GM18505 (cell line): ENCODE measurements at regions not wholly inside any gene's neighbourhood (a gene's known extent, or its start where the extent isn't known, plus 50 kb on each side); places are given as distances from the start of the nearest gene placed in this dataset.

Source experiments
- ATAC-seq: cut with Tn5 transposase; IDR thresholded peaks from one replicate; pipeline ENCODE4 v1.9.1; 2021; ENCODE audit not compliant: unreplicated experiment
- POLR2A ChIP-seq: IDR thresholded peaks from 4 replicates; pipeline ENCODE4 v1.6.1; 2011; ENCODE audit warnings: borderline replicate concordance; ENCODE audit not compliant: insufficient read depth, insufficient read length; ENCODE audit errors: extremely low read depth

- TF ChIP-seq POLR2A: no peak
- no peak for ATAC-seq
These were observed 305.3 kb downstream of the SATB1 start for GRCh38 chr3:18119866-18120265.

GRCh38 chr3:18114894-18115293 is 310.2 kb downstream of the SATB1 start:
- TF ChIP-seq POLR2A: no peak
- ATAC-seq: no peak

GRCh38 chr3:18113417-18113816 is 311.7 kb downstream of the SATB1 start:
- ATAC-seq: no peak
- no peak for TF ChIP-seq POLR2A

GRCh38 chr3:18112674-18113375 is 312.3 kb downstream of the SATB1 start:
- no peak for ATAC-seq

GRCh38 chr3:18111796-18112232 is 313.3 kb downstream of the SATB1 start:
- TF ChIP-seq POLR2A: no peak
- peak; percentile 92 for ATAC-seq

More at GRCh38 chr3:18112674-18113375, 312.3 kb downstream of the SATB1 start:
- TF ChIP-seq POLR2A: no peak

- no peak for ATAC-seq
- no peak for TF ChIP-seq POLR2A
These were observed 321.5 kb downstream of the SATB1 start for GRCh38 chr3:18103591-18103990.

- ATAC-seq: no peak
- no peak for TF ChIP-seq POLR2A
These were observed 325.0 kb downstream of the SATB1 start for GRCh38 chr3:18100121-18100520.

GRCh38 chr3:18099611-18100010 is 325.5 kb downstream of the SATB1 start:
- ATAC-seq: no peak
- TF ChIP-seq POLR2A: no peak

- no peak for TF ChIP-seq POLR2A
- no peak for ATAC-seq
These were observed 326.1 kb downstream of the SATB1 start for GRCh38 chr3:18098960-18099587.

- no peak for TF ChIP-seq POLR2A
- ATAC-seq: no peak
These were observed 327.1 kb downstream of the SATB1 start for GRCh38 chr3:18097989-18098388.

- ATAC-seq: no peak
- TF ChIP-seq POLR2A: no peak
These were observed 327.7 kb downstream of the SATB1 start for GRCh38 chr3:18097473-18097872.

- no peak for TF ChIP-seq POLR2A
- ATAC-seq: no peak
These were observed 332.4 kb downstream of the SATB1 start for GRCh38 chr3:18092726-18093125.

GRCh38 chr3:18090377-18090776 is 334.8 kb downstream of the SATB1 start:
- no peak for ATAC-seq
- no peak for TF ChIP-seq POLR2A

- no peak for TF ChIP-seq POLR2A
- ATAC-seq: no peak
These were observed 337.2 kb downstream of the SATB1 start for GRCh38 chr3:18087988-18088387.
